SK-N-SH treated with all-trans-retinoic acid at 6 μM for 48 hours (cell line): ENCODE measurements at regions not wholly inside any gene's neighbourhood (a gene's known extent, or its start where the extent isn't known, plus 50 kb on each side); places are given as distances from the start of the nearest gene placed in this dataset.

ENCODE experiments used
- PATZ1 ChIP-seq: fragments of 250-450 bp; sonication (Bioruptor Pico); IDR thresholded peaks from 2 replicates; pipeline ENCODE4 v1.8.0; 2020; ENCODE audit warnings: mild to moderate bottlenecking, moderate library complexity, borderline replicate concordance
- PPARA ChIP-seq: fragments of 250-450 bp; sonication (Bioruptor Pico); IDR thresholded peaks from 2 replicates; pipeline ENCODE4 v1.5.0; 2020; ENCODE audit warnings: mild to moderate bottlenecking, borderline replicate concordance
- ZFP30 ChIP-seq: fragments of 450-650 bp; formaldehyde crosslinking; IDR thresholded peaks from 2 replicates; pipeline ENCODE4 v1.5.0; 2022; ENCODE audit warnings: mild to moderate bottlenecking, moderate library complexity

- TF ChIP-seq PPARA (CRISPR knock-in tag) (no peak), ZFP30 (CRISPR knock-in tag) (no peak), PATZ1 (CRISPR knock-in tag) (no peak)
Measured at GRCh38 chr2:67046591-67046990, 350.5 kb upstream of the ETAA1 start.
